ENCODE measurements at regions not wholly inside any gene's neighbourhood (a gene's known extent, or its start where the extent isn't known, plus 50 kb on each side); places are given as distances from the start of the nearest gene placed in this dataset.
"Not testable (repeated sequence)": the region's sequence is repeated elsewhere in the genome, so short reads cannot be mapped to it uniquely, and the experiment has no call there.

GRCh38 chr16:62814891-62815290 is 778.7 kb upstream of the CDH8 start:
- no peak for DNase-seq

- DNase-seq = no peak
Observed at GRCh38 chr16:62805221-62805857, 769.1 kb upstream of the CDH8 start.

GRCh38 chr16:62794724-62795123 is 758.5 kb upstream of the CDH8 start:
- no peak for DNase-seq

GRCh38 chr16:62780081-62780480 is 743.8 kb upstream of the CDH8 start:
- not testable (repeated sequence) for DNase-seq

- no peak for DNase-seq
Observed at GRCh38 chr16:62764572-62764971, 728.3 kb upstream of the CDH8 start.

GRCh38 chr16:62760398-62760797 is 724.2 kb upstream of the CDH8 start:
- DNase-seq = no peak

- no peak for DNase-seq
Observed at GRCh38 chr16:62755938-62756337, 719.7 kb upstream of the CDH8 start.

- DNase-seq = no peak
Observed at GRCh38 chr16:62752854-62753253, 716.6 kb upstream of the CDH8 start.

- DNase-seq = no peak
Observed at GRCh38 chr16:62751218-62751617, 715.0 kb upstream of the CDH8 start.

GRCh38 chr16:62741692-62742091 is 705.5 kb upstream of the CDH8 start:
- DNase-seq = no peak

GRCh38 chr16:62738666-62739460 is 702.6 kb upstream of the CDH8 start:
- DNase-seq = no peak

GRCh38 chr16:62732092-62732491 is 695.9 kb upstream of the CDH8 start:
- no peak for DNase-seq

- not testable (repeated sequence) for DNase-seq
Observed at GRCh38 chr16:62724670-62725269, 688.5 kb upstream of the CDH8 start.

GRCh38 chr16:62720651-62721050 is 684.4 kb upstream of the CDH8 start:
- no peak for DNase-seq

GRCh38 chr16:62717026-62717425 is 680.8 kb upstream of the CDH8 start:
- DNase-seq = no peak

GRCh38 chr16:62715701-62716100 is 679.5 kb upstream of the CDH8 start:
- no peak for DNase-seq

- no peak for DNase-seq
Observed at GRCh38 chr16:62712566-62712965, 676.3 kb upstream of the CDH8 start.

- DNase-seq = no peak
Observed at GRCh38 chr16:62711797-62712196, 675.6 kb upstream of the CDH8 start.

- DNase-seq = no peak
Observed at GRCh38 chr16:62709794-62710193, 673.6 kb upstream of the CDH8 start.

GRCh38 chr16:62701426-62701825 is 665.2 kb upstream of the CDH8 start:
- no peak for DNase-seq

- no peak for DNase-seq
Observed at GRCh38 chr16:62700426-62701294, 664.4 kb upstream of the CDH8 start.

- DNase-seq = no peak
Observed at GRCh38 chr16:62692685-62693084, 656.4 kb upstream of the CDH8 start.

- DNase-seq = no peak
Observed at GRCh38 chr16:62681819-62682218, 645.6 kb upstream of the CDH8 start.
